ENCODE measurements at regions not wholly inside any gene's neighbourhood (a gene's known extent, or its start where the extent isn't known, plus 50 kb on each side); places are given as distances from the start of the nearest gene placed in this dataset.
"Not testable (repeated sequence)": the region's sequence is repeated elsewhere in the genome, so short reads cannot be mapped to it uniquely, and the experiment has no call there.

DNA sequence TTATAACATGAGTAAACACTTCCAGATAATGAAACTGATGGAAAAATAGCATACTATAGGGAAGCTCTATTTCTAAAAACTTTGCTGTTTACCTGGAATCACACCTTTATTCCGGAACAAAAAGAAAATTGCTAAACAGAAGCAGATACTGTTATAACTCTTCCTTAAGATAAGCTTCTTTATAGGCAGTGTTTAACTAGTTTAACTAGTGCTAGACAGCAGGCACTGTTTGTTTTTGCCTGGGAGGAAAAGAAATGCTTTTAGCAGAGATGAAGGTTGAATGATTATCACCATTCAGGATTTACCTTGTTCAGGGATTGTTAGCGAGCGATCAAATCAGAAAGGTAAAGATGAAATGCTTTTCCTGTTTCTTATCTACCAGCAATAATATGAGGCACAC is 54.7 kb upstream of the PDPR start:
- DNase-seq; H3K27ac ChIP-seq; H3K9me3 ChIP-seq; ATAC-seq; H3K27me3 ChIP-seq; intact Hi-C loops (cut with DNase I); H3K4me3 ChIP-seq; H3K36me3 ChIP-seq; H3K4me1 ChIP-seq: not testable (repeated sequence)

DNA sequence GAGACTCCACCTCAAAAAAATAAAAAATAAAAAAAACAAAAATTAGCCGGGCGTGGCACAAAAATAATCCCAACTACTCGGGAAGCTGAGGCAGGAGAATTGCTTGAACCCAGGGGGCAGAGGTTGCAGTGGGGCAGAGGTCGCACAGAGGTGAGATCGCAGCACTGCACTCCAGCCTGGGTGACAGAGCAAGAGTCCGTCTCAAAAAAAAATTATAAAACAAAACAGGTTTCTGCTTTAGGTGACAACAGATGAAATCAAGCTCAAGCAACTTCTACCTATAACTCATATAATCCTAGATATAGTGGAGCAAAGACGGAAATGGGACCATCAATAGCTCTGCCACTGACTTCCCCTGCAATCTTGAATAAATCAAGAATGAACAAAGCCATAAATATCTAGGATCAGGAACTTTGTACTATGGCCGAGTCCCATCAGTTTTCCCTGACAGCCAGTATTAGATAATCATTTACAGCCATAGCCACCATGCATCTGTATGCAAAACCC is 53.6 kb upstream of the PDPR start:
- H3K36me3 ChIP-seq; H3K27me3 ChIP-seq; DNase-seq; H3K9me3 ChIP-seq; H3K27ac ChIP-seq; H3K4me3 ChIP-seq; ATAC-seq; intact Hi-C loops (cut with DNase I); H3K4me1 ChIP-seq: not testable (repeated sequence)

DNA sequence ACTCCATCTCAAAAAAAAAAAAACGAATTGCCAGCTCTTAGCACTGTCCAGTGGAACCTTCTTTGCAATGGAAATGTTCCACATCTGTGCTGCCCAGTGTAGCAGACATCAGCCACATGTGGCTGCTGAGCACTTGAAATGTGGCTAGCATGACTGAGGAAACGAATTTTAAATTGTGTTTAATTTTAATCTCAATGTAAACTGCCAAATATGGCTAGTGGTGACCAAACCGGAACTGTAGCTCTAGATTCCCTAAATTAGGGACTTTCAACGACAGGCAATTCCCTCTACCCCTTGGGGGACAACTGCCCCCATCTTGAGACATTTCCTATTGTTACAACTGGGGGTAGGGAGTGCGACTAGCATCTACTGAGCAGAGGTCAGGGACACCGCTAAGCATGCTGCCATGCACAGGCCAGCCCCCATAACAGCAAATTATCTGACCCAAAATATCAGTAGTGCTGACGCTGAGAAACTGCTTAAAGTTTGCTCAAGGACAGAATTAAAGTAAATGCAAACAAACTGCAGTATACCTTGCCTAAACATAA is 52.4 kb upstream of the PDPR start:
- H3K4me3 ChIP-seq; H3K9me3 ChIP-seq; H3K36me3 ChIP-seq; DNase-seq; intact Hi-C loops (cut with DNase I); H3K27me3 ChIP-seq; H3K27ac ChIP-seq; H3K4me1 ChIP-seq; ATAC-seq: not testable (repeated sequence)

DNA sequence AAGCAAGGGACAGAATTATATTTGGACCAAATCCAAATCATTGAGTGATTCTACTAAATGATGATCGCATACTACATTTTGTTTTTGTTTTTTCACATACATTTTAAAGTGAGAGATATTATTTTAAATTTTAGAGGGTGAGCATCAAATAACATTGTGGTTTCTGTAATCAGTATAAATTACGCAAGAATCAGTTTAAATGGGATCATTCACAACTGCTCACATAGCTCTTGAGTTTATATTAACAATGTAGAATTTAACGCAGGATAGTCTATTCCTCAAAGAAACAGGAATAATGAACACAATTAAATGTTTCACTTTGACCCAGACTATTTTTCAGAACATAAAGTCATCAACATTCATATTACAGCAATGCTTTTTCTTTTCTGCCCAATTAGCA is 51.2 kb upstream of the PDPR start:
- H3K4me1 ChIP-seq; H3K36me3 ChIP-seq; H3K27me3 ChIP-seq; intact Hi-C loops (cut with DNase I); H3K9me3 ChIP-seq; H3K4me3 ChIP-seq; ATAC-seq; H3K27ac ChIP-seq; DNase-seq: not testable (repeated sequence)

Small RNAs in the stretch of these regions (microRNA-seq; reads per million reads assigned to microRNA genes)
- 0 reads per million in 2 donors for gene MIR1972-2

Data from left lung (tissue), 4 donors.